HG03175 (cell line): ENCODE measurements at regions not wholly inside any gene's neighbourhood (a gene's known extent, or its start where the extent isn't known, plus 50 kb on each side); places are given as distances from the start of the nearest gene placed in this dataset.

Source experiments
- ATAC-seq: cut with Tn5 transposase; IDR thresholded peaks from one replicate; pipeline ENCODE4 v1.9.1; 2021; ENCODE audit warnings: mild to moderate bottlenecking, moderate library complexity; ENCODE audit not compliant: unreplicated experiment

GRCh38 chrY:19365321-19365720 is 379.2 kb downstream of the KDM5D start:
- no peak for ATAC-seq

DNA sequence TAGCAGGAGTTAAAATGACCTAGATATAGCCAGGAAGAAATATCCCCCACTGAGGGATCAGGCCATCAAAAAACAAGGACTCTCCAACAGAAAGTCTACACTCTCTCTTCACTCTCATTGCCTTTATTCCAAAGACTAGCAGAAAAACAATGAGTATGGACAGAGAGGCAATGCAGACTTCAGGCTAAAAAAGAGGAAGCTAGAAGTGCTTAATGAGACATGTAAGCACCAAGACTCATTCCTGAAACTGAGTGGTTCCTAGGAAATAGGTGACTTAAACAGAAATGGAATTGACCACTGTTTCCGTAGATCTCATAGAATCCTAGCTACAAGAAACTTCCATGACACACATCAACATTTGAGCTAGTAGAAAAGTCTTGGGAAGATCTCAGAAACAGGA is 387.3 kb downstream of the KDM5D start:
- peak; percentile 51 for ATAC-seq

DNA sequence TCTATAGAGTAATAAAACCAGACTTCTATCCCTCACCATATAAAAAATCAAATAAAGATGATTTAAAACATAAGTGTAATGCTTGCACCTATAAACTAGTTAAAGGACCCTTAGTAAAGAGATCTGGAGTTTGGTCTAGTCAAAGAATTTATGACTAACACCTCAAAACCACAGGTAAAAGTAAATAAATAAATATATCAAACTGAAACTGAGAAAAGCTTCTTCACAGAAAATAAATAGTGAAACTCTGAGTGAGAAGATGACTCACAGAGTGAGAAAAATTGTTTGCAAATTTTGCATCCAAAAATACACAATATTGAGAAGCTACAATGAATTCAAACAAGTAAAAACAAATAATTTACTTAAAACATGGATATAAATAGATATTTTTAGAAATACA is 387.8 kb downstream of the KDM5D start:
- ATAC-seq, result peak; percentile 85

DNA sequence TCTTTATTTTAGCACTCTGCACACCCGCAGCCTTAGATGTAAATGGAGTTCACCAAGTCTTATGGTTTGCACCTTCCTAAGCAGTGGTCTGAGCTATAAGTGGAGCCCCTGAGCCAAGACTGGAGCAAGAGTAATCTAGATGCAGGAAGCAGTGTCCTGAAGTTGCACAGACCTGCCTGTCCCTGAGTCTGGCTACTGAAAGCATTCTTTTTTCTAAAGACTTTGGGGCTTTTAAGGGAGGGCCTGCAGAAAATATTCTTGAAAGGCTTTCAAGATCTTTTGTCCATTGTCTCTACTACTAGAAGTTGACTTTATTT is 389.7 kb downstream of the KDM5D start:
- ATAC-seq, result no peak

GRCh38 chrY:19354061-19354856 is 390.3 kb downstream of the KDM5D start:
- ATAC-seq, result no peak

- no peak for ATAC-seq
Measured at GRCh38 chrY:19351616-19352015, 392.9 kb downstream of the KDM5D start.

DNA sequence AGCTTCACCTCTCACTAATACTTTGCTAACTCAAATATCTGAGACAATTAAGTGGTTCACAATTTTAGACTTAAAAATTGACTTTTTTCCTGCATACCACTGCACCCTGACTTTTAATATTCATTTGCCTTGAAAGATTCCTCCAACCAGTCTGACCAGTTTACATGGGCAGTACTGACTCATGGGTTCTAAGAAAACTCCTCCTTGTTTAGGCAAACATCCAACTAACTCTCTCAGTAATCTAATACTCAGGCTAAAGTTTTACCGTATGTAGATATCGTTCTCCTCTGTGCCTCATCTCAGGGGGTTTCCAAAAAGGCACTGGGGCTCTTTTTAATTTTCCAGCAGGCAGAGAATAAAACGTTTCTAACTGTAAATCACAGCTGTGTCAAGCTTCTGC is 422.8 kb downstream of the KDM5D start:
- ATAC-seq, result no peak

DNA sequence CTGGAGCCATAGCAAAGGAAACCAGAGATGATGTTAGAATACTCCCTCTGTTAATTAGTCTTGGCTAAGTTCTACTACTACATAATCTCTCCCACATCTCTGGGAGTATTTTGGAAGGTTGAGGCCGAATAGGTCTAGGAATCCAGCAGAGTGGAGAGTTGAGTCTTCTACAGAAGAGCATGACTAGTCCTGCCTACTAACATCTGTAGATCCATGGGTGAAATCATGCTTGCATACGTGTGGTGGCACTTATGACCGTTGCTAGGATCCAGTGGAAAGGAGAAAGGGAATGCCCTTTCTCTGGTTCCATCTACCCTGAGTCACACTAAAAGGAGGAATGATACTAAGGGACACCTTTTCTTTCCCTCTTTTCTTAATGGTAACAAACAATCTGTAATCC is 425.4 kb downstream of the KDM5D start:
- ATAC-seq, result no peak

- ATAC-seq, result no peak
Measured at GRCh38 chrY:19317271-19317987, 427.1 kb downstream of the KDM5D start.

GRCh38 chrY:19307627-19308026 is 436.9 kb downstream of the KDM5D start:
- no peak for ATAC-seq

GRCh38 chrY:19303136-19303535 is 441.4 kb downstream of the KDM5D start:
- ATAC-seq, result no peak

DNA sequence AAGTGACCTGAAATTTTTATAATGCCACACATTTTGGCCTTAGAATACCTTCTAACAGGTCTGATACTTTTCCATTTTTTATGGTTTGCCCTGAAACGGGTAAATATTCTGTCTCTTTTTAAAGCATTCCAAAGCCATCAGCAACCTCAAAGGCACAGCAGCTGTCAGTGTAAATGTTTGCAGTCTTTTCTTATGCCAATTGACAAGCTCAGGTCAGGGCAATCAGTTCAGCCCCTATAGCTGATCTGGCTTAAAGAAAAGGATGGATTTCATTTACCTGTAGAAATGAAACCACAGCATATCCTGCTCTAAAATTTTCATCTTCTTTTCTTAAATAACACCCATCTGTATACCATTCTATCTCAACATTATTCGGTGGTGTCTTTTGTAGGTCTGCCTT is 453.6 kb downstream of the KDM5D start:
- ATAC-seq, result no peak

DNA sequence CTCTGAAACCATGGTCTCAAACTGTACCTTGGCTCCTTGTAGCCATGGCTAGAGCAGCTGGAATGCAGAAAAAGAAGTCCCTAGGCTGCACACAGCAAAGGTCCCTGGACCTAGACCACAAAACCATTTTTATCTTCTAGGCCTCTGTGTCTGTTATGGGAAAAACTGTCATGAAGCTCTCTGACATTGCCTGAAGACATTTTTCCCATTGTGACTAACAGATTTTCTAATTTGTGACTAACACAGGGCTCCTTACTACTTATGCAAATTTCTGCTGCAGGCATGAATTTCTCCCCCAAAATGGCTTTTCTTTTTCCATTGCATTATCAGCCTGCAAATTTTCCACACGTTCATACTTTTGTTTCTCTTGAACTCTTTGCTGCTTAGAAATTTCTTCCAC is 470.4 kb downstream of the KDM5D start:
- no peak for ATAC-seq

DNA sequence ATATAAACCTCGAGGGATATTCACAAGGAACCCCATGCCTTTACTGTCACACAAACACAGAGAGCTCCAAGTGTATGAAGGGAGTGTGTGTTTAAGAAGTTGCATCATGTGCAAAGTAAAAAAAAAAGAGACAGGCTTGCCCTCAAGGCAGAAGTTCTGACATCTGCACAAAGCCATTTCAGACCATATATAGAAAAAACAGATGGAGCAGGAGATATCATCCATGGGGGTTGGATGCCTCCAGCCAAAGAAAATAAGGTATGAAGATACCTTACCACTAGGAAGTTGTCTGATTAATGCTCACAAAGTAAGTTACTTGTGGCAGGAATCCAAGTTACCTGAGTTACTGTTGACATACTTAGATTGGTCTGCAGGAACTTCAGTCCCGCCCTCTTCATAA is 476.2 kb downstream of the KDM5D start:
- no peak for ATAC-seq

- ATAC-seq, result no peak
Measured at GRCh38 chrY:19265404-19265803, 479.1 kb downstream of the KDM5D start.

DNA sequence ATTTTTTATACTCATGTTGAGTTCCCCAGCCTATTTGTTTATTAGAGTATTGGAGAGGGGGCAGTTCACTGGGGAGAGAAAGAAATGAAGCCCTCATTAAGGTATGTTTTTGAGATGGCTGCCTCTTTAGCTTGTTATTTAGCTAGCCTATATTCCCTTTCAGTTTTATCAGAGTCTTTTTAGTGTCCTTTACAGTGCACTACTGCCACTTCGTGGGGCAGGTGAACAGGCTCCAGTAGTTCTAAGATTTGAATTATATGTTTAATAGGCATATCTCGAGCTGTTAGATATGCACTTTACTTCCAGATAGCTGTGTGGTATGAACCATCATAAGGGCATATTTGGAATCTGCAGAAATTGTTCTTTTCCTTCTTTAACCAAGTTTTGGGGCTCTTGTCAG is 482.2 kb downstream of the KDM5D start:
- no peak for ATAC-seq

- no peak for ATAC-seq
Measured at GRCh38 chrY:19232276-19232994, 458.9 kb upstream of the HSFY2 start.

GRCh38 chrY:19220784-19221183 is 447.2 kb upstream of the HSFY2 start:
- ATAC-seq, result no peak

DNA sequence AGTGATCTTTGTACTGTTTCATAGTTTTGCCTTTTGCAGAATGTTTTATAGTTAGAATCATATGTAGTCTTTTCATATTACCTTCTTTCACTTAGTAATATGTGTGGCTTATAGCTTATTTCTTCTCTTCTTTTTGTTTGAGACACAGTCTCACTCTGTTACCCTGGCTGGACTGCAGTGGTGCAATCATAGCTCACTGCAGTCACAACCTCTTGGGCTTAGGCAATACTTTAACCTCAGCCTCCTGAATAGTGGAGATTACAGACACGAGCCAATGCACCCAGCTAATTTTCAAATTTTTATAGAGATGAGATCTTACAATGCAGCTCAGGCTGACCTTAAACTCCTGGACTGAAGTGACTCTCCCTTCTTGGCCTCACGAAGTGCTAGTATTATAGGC is 435.4 kb upstream of the HSFY2 start:
- ATAC-seq, result no peak

DNA sequence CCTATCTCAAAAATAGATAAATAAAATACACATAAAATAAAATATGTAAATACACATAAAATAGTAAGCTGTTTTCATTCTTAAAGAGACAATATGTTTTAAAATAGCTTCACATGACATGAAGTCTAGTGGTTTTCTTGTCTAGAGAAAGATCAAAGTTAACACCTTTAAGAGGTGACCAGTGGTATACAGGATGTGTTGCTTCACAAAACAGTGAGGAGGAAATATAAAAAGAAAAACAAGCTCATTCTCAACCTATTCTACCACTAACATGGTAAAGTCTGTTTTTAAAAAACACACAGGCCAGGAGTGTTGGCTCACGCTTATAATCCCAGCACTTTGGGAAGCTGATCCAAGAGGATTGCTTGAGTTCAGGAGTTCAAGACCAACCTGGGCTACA is 433.5 kb upstream of the HSFY2 start:
- no peak for ATAC-seq

GRCh38 chrY:19180824-19181223 is 407.3 kb upstream of the HSFY2 start:
- no peak for ATAC-seq

GRCh38 chrY:19168202-19168565 is 394.6 kb upstream of the HSFY2 start:
- ATAC-seq, result no peak
